AG04449 (cell line): ENCODE measurements at regions not wholly inside any gene's neighbourhood (a gene's known extent, or its start where the extent isn't known, plus 50 kb on each side); places are given as distances from the start of the nearest gene placed in this dataset.

Source experiments
- CTCF ChIA-PET: fragments of 350-600 bp; formaldehyde crosslinking; extraction: SDS; loops from one replicate; lab custom pipeline; 2021; ENCODE audit warnings: antibody characterized with exemption; lab: Yijun Ruan, JAX
- POLR2A ChIA-PET: fragments of 400-600, 350-600 bp; formaldehyde crosslinking; extraction: SDS; loops from one replicate; lab custom pipeline; 2020; ENCODE audit warnings: antibody characterized with exemption, inconsistent platforms; lab: Yijun Ruan, JAX
- DNase-seq: peaks from one replicate; pipeline ENCODE4 v3.0.0-alpha.2; 2010; ENCODE audit warnings: low read depth, low spot score
- H3K4me3 ChIP-seq: 2 replicates; pipeline ENCODE4 v1.5.1; 2011; ENCODE audit warnings: low read depth, mild to moderate bottlenecking, control low read depth, low read length
- TF ChIP-seq, protein P1 (sequence below): IDR thresholded peaks from one replicate; pipeline ENCODE4 v1.5.1; 2011; ENCODE audit warnings: mild to moderate bottlenecking, moderate library complexity, low read length, control low read depth, inconsistent platforms; ENCODE audit not compliant: insufficient read depth; ENCODE audit errors: missing control alignments

DNA sequence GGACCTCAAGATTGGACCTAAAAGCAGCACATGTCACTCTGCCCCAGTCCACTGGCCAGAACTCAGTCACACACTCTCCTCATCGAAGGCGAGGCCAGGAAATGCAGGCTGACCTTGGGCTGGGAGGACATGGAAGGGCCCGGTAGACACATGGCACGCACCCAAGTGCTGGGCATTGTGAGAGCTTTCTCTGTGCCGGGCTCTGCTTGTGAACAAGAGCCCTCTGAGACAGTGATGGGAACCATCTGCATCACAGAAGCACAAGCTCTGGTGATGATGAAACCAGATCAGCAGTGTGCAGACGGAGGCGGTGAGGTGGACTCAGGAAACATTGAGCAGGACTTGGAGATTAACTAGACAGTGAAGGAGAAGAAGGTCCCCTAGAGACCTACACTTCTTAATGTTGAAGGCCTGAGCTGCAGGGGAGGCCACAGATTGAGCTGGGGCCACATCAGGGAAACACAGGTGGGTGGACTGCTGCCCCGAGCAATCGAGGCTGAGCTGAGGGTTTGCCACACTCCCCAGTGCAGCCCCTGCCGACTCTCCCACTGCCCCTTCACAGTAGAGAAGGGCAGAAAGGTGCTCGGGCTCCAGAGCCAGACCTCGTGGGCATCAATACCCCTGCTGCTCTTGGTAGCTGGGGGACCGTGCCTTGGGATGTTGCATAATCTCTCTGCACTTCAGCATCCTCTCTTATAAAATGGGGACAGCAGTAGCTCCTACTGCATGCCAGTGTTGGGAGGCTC lies 1460.5 kb downstream of the TBC1D22A start:
- DNase-seq: no peak
- CTCF ChIA-PET: no interaction called here
- H3K4me3 ChIP-seq: no peak overlapping the region
- TF ChIP-seq, protein P1, sequence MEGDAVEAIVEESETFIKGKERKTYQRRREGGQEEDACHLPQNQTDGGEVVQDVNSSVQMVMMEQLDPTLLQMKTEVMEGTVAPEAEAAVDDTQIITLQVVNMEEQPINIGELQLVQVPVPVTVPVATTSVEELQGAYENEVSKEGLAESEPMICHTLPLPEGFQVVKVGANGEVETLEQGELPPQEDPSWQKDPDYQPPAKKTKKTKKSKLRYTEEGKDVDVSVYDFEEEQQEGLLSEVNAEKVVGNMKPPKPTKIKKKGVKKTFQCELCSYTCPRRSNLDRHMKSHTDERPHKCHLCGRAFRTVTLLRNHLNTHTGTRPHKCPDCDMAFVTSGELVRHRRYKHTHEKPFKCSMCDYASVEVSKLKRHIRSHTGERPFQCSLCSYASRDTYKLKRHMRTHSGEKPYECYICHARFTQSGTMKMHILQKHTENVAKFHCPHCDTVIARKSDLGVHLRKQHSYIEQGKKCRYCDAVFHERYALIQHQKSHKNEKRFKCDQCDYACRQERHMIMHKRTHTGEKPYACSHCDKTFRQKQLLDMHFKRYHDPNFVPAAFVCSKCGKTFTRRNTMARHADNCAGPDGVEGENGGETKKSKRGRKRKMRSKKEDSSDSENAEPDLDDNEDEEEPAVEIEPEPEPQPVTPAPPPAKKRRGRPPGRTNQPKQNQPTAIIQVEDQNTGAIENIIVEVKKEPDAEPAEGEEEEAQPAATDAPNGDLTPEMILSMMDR: no peak
- POLR2A ChIA-PET: no interaction called here

DNA sequence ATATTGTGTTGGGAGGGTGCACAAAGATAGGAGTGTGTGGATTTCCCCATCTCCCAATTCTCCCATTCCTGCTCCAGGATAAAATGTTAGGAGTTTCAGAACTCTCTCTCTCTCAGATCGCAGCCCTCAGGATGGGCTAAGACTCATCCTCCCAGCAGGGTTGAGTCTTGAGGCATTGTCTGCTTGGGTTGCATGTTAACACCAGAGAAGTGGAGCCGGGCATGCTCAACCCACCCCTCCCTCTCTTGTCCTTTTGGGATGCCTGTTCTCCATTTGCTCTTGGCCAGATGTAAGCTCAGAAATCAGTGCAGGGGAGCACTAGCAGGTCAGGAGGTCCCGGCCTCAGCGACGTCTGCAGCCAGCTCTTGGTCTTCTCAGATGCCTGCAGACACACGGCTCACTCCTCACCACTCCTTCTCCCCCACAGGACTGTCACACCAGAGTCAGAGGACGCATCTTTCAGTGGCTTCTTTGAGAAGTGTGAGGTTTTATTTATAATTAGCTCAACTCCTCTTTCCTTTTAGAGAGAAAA lies 1456.5 kb downstream of the TBC1D22A start:
- CTCF ChIA-PET: no interaction called here
- H3K4me3 ChIP-seq: no peak overlapping the region
- TF ChIP-seq, protein P1: no peak
- no peak for DNase-seq
- POLR2A ChIA-PET: no interaction called here

DNA sequence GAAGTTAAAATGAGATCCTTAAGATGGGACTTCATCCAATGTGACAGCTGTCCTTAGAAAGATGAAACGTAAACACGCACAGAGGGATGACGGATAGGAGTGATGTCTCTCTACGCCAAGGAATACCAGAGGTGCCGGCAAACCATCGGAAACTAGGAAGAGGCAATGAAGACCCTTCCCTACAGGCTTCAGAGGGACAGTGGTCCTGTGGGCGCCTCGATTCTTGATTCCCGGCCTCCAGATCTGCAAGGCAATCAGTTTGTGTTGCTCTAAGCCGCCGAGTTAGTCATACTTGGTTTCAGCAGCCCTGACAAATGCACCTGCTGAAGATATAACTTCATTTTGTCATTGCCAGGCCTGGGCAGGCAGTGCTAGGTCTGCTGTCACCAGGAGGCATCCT lies 1455.1 kb downstream of the TBC1D22A start:
- TF ChIP-seq, protein P1: no peak
- H3K4me3 ChIP-seq: no peak overlapping the region
- no peak for DNase-seq
- ChIA-PET CTCF (no interaction called here), POLR2A (no interaction called here)

DNA sequence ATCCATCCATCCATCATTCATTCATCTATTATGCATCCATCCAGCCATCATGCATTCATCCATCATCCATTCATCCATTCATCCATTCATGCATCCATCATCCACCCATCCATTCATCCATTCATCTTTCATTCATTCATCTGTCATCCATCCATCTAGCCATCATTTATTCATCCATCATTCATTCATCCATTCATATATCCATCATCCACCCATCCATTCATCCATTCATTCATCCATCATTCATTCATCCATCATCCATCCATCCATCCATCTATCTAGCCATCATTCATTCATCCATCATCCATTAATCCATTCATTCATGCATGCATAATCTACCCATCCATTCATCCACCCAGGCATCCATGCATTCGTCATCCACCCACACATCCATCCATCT lies 1450.3 kb downstream of the TBC1D22A start:
- CTCF ChIA-PET: no interaction called here
- TF ChIP-seq, protein P1: no peak
- H3K4me3 ChIP-seq: no peak overlapping the region

GRCh38 chr22:48210812-48211211 lies 1448.4 kb downstream of the TBC1D22A start:
- CTCF ChIA-PET: no interaction called here
- TF ChIP-seq, protein P1: no peak
- DNase-seq: no peak
- H3K4me3 ChIP-seq: no peak overlapping the region
- POLR2A ChIA-PET: no interaction called here

More for the DNA sequence above, 1450.3 kb downstream of the TBC1D22A start:
- POLR2A ChIA-PET: no interaction called here
- DNase-seq: no peak

DNA sequence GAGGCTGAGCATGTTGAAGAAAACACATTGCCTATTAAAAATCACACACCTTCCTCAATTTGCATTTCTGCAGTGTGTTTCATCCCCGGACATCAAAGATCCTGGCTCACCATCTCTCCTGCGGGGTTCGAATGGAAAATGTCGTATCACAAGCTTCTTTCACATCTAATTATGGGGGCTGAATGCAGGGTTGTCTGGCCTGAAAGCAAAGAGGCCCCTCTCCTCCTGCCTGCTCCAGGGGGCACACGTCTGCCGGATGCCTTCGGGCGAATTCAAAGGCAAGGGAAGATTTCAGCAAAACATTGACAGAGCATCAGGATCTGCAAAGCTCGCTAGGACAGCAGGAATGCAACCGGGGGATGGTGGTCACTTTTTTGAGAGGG lies 1447.7 kb downstream of the TBC1D22A start:
- ChIA-PET CTCF (no interaction called here), POLR2A (no interaction called here)
- TF ChIP-seq, protein P1: no peak
- no peak for DNase-seq
- H3K4me3 ChIP-seq: no peak overlapping the region
